SIG-M5 (cell line): ENCODE measurements at regions not wholly inside any gene's neighbourhood (a gene's known extent, or its start where the extent isn't known, plus 50 kb on each side); places are given as distances from the start of the nearest gene placed in this dataset.

Experiments used
- DNase-seq: peaks from one replicate; lab custom pipeline; 2025; lab: John Stamatoyannopoulos, UW

- no peak for DNase-seq
Measured at GRCh38 chr5:54611290-54611951, 93.9 kb downstream of the SNX18 start.

DNA sequence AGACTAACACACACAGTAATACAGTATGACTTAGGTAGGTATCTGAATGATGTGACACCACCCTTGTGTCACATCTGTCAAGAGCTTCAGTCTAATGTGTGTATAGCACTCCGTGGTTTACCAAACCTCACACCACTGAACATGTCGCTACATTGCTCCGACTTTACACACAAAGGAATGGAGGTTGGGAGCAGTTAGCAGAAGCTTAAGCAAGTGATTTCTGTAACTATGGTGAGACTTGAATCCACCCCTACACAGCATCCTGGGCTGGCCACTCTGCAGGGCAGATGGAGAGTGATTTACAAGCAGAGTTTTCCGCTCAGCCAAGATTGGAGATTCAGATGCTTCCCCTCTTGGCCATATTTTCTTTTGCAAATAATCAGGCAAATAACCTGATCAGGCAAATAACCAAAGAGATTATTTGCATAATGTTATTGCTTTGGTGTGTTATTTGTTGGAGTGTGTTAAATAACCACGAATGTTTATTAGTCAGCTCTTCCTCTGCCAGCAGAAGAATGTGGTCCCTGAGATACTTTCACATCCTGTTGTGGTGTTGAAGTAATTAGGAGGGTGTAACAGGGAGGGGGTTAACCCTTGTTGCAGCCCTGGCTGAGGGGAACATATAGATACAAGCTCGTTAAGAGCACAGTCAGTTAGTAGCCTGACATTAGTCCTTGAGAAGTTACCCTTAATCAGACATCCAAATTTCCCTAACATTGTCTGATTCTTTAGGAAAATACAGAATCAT lies 92.8 kb downstream of the SNX18 start:
- DNase-seq: peak; percentile 75

- peak; percentile 26 for DNase-seq
Measured at GRCh38 chr5:54608423-54609085, 91.0 kb downstream of the SNX18 start.

DNA sequence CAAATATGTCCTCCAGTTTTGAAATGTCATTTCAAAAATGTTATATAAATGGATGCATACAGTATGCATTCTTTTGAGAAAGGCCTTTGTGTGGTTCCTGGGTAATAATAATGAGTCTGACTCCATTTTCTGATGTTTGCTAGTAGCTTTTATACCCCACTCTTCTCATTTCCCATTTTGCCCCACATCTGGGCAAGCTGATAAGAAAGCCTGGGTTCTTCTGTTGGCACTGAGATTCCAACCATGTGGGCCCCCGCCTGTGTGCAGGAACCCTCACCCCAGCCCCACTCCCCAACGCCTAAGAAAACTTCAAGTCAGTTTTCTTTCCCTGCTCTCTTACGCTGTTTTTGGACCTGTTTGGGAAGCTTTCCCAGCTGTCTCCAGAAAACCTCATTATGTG lies 89.4 kb downstream of the SNX18 start:
- DNase-seq: no peak

DNA sequence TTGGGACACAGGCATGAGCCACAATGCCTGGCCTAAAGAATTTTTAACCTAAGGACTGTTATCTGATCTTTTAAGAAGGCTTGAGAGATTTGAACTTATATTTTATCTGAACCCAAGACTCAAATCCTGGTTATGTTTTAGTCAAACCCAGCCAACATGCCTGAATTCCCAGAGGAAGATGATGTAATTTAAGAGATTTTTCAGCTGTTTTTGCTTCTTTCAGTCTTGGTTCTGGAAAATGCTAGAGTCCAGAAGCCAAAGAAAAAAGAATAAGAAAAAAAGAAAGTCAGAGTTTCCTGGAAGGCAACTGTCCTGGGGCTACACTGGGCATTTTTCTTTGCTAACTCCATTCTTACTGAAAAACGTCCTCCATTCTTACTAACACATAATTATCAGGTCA lies 85.8 kb downstream of the SNX18 start:
- DNase-seq: no peak

DNA sequence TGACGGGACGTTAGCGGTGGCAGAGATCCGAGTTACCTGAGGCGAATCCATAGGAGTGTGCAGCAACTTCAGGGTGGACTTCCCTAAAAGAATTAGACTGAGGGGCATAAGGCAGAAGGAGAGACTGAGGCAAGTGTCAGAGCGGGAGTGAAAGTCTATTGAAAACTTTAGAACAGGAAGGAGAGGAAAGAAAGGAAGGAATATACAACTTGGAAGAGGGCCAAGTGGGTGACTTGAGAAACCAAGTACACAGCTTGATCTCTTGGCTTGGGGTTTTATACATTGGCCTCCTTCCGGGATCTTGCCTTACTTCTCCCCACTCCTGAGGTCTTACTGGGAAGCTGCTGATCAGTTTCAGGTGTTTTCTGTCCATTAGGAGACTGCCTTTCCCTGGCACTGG lies 84.9 kb downstream of the SNX18 start:
- no peak for DNase-seq

DNA sequence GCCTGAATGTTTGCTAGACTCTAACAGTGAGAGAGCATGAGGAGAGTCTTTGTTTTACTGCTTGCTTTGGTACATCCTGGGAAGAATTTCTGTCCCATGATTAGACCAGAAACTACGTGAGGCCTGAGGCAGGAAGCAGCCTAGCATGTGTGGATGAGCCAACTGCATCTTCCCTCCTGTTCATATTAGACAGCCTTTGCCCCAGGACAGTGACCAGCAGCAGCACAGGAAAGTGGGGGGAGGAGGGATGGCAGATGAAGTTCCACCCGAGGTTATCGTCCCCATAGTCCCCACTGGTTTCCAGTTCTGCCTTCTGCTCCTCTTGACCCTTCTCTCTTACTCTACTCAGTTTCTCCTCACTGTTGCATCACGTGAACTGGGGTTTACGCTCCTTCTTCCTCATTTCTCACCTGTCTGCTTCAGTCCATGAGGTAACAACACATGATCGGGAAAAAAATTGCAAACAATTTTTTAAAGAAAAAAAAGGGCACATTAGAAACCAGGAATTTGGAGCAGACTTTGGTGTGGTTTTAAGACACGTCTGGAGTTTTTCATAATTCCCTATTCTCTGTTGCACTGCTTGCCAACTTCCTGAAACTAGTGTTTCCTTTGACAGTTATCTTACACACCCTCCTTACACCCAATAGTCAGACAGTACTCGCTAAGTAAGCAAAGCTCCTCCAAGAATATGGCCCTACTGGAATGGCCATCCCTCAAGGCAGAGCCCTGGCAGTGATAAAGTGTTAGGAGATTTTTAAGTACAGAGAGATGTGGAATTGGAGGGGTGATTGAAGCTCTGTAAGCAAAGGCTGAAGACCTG lies 84.1 kb downstream of the SNX18 start:
- no peak for DNase-seq
